B cell (primary cell): ENCODE measurements at regions not wholly inside any gene's neighbourhood (a gene's known extent, or its start where the extent isn't known, plus 50 kb on each side); places are given as distances from the start of the nearest gene placed in this dataset.

Source experiments
- ATAC-seq: fragments of 200-7000 bp; cut with Tn5 transposase; one replicate; pipeline ENCODE4 v1.10.0; 2021; ENCODE audit warnings: low read depth, mild to moderate bottlenecking, moderate number of reproducible peaks, moderate library complexity
- CTCF ChIA-PET: fragments of 350-600 bp; sonication (Branson Sonifier 250); formaldehyde crosslinking; loops from one replicate; lab custom pipeline; 2021; ENCODE audit warnings: antibody characterized with exemption, inconsistent platforms; lab: Charles Lee
- POLR2A ChIA-PET: fragments of 350-600 bp; sonication (Branson Sonifier 250); formaldehyde crosslinking; loops from one replicate; lab custom pipeline; 2021; ENCODE audit warnings: antibody characterized with exemption; lab: Charles Lee
- DNase-seq: peaks from one replicate; pipeline ENCODE4 v3.0.0; 2013
- H2AFZ ChIP-seq: 2 replicates; pipeline ENCODE4 v1.6.1; 2012; ENCODE audit warnings: mild to moderate bottlenecking, low read depth, low read length; ENCODE audit not compliant: insufficient read depth, poor library complexity, severe bottlenecking
- H3K27ac ChIP-seq, 2 donors: 1 replicate in 1 of 2; 2 replicates in 1 of 2; pipeline ENCODE4 v1.5.1; 2012 to 2013; ENCODE audit warnings: low read length in 2 of 2, mild to moderate bottlenecking in 2 of 2, moderate library complexity in 1 of 2
- H3K27me3 ChIP-seq, 4 experiments: fragments of 200-600 bp in 1 of 4; sonication (generic) in 1 of 4; replicated peaks in 1 of 4; 1 replicate in 2 of 4; 2 replicates in 2 of 4; pipeline versions ENCODE4 v1.6.1 to v1.7.0; 2013 to 2016; ENCODE audit warnings: low read length in 3 of 4, mild to moderate bottlenecking in 2 of 4, mixed read lengths in 1 of 4, moderate library complexity in 1 of 4; ENCODE audit not compliant: insufficient read depth in 4 of 4, control insufficient read depth in 3 of 4; ENCODE audit errors: control extremely low read depth in 1 of 4
- H3K36me3 ChIP-seq, 2 experiments: replicated peaks in 1 of 2; 1 replicate in 1 of 2; 2 replicates in 1 of 2; pipeline versions ENCODE4 v1.6.1 to v1.7.1; 2013; ENCODE audit warnings: low read length in 1 of 2; ENCODE audit not compliant: insufficient read depth in 2 of 2, control insufficient read depth in 1 of 2; ENCODE audit errors: control extremely low read depth in 1 of 2, extremely low read depth in 1 of 2
- H3K4me1 ChIP-seq, 2 donors: fragments of 200-600 bp in 1 of 2; sonication (generic) in 1 of 2; 1 replicate in 1 of 2; 2 replicates in 1 of 2; pipeline versions ENCODE4 v1.5.1 to v1.6.1; 2013 to 2017; ENCODE audit warnings: low read length in 2 of 2; ENCODE audit not compliant: control insufficient read depth in 2 of 2, insufficient read depth in 2 of 2
- H3K4me2 ChIP-seq: replicated peaks from 2 replicates; pipeline ENCODE3; 2012; ENCODE audit warnings: mild to moderate bottlenecking, low read depth, low read length; ENCODE audit not compliant: poor library complexity, severe bottlenecking
- H3K4me3 ChIP-seq, 5 experiments: fragments of 200-600 bp in 1 of 5; sonication (generic) in 1 of 5; 1 replicate in 3 of 5; 2 replicates in 2 of 5; pipeline versions ENCODE4 v1.5.1 to v1.7.0; 2011 to 2016; ENCODE audit warnings: low read length in 4 of 5, mild to moderate bottlenecking in 4 of 5, low read depth in 2 of 5, control low read depth in 1 of 5, moderate library complexity in 1 of 5; ENCODE audit not compliant: insufficient read depth in 1 of 5; ENCODE audit errors: control extremely low read depth in 1 of 5, extremely low read depth in 1 of 5
- H3K79me2 ChIP-seq: fragments of 200-600 bp; sonication (generic); one replicate; pipeline ENCODE4 v1.6.0; 2016; ENCODE audit warnings: low read length; ENCODE audit not compliant: control insufficient read depth, insufficient read depth
- H3K9ac ChIP-seq: fragments of 200-600 bp; sonication (generic); 2 replicates; pipeline ENCODE4 v1.6.1; 2017; ENCODE audit warnings: mild to moderate bottlenecking, low read length, moderate library complexity
- H3K9me3 ChIP-seq, 3 donors: one replicate each; pipeline versions ENCODE4 v1.6.1 to v1.7.1; 2013; ENCODE audit warnings: low read length in 2 of 3; ENCODE audit not compliant: control insufficient read depth in 2 of 3, insufficient read depth in 1 of 3; ENCODE audit errors: control extremely low read depth in 1 of 3
- H4K20me1 ChIP-seq: 2 replicates; pipeline ENCODE4 v1.6.0; 2012; ENCODE audit warnings: mild to moderate bottlenecking, low read length; ENCODE audit not compliant: insufficient read depth, control insufficient read depth, poor library complexity, severe bottlenecking
- H3K27ac Mint-ChIP-seq: one replicate; pipeline ENCODE4 v1.8.0; 2021; ENCODE audit warnings: mixed read lengths
- H3K27me3 Mint-ChIP-seq: one replicate; pipeline ENCODE4 v1.8.0; 2021; ENCODE audit warnings: mixed read lengths
- H3K4me1 Mint-ChIP-seq: one replicate; pipeline ENCODE4 v1.8.0; 2021; ENCODE audit warnings: mixed read lengths
- H3K4me3 Mint-ChIP-seq: one replicate; pipeline ENCODE4 v1.8.0; 2021; ENCODE audit warnings: mixed read lengths
- H3K9me3 Mint-ChIP-seq: one replicate; pipeline ENCODE4 v1.8.0; 2022; ENCODE audit warnings: mixed read lengths; ENCODE audit not compliant: insufficient read depth
- CTCF ChIP-seq: fragments of 200-600 bp; IDR thresholded peaks from one replicate; pipeline ENCODE4 v1.8.0; 2022; ENCODE audit warnings: antibody characterized with exemption, mild to moderate bottlenecking
- EZH2 ChIP-seq: IDR thresholded peaks from 2 replicates; pipeline ENCODE4 v1.6.1; 2012; ENCODE audit warnings: borderline replicate concordance, low read depth, mild to moderate bottlenecking, moderate library complexity, low read length; ENCODE audit not compliant: insufficient read depth, poor library complexity, severe bottlenecking
- WGBS: methylation state at CpG from one replicate; pipeline ENCODE4 v1.1.5; 2013; ENCODE audit warnings: missing lambda C conversion rate; ENCODE audit not compliant: insufficient coverage; 5-methylcytosine and 5-hydroxymethylcytosine counted together
- intact Hi-C: fragments of 100-400 bp; cut with micrococcal nuclease; formaldehyde crosslinking; loops from one replicate; pipeline ENCODE4 v1.10.0; 2022

- Histone ChIP-seq H3K36me3 (no peaks in the 10 kb centered on the region), H3K27ac (no peak overlapping the region), H3K9me3 (no peaks in the 10 kb centered on the region), H3K9ac (no peak overlapping the region), H3K4me1 (no peaks in the 10 kb centered on the region), H3K27me3 (no peaks in the 10 kb centered on the region), H4K20me1 (no peaks in the 10 kb centered on the region), H2AFZ (no peak overlapping the region), H3K79me2 (no peaks in the 10 kb centered on the region), H3K4me3 (no peak overlapping the region), H3K4me2 (no peak overlapping the region)
- Mint-ChIP-seq H3K27me3 (no peaks in the 10 kb centered on the region), H3K4me1 (no peaks in the 10 kb centered on the region), H3K27ac (no peak overlapping the region), H3K4me3 (no peak overlapping the region), H3K9me3 (peaks cover 3% of the 10 kb centered on the region)
- ATAC-seq (no peak), DNase-seq (no peak)
- intact Hi-C loops, result no loop called here
- WGBS, result 100% methylated on average over 1 of the region's 1 CpG
- CTCF ChIA-PET, result no interaction called here
- TF ChIP-seq CTCF (no peak), EZH2 (no peak)
- POLR2A ChIA-PET, result no interaction called here
These were observed 219.6 kb upstream of the POU1F1 start for GRCh38 chr3:87495938-87496337.

- Histone ChIP-seq H4K20me1 (no peaks in the 10 kb centered on the region), H3K9ac (no peak overlapping the region), H3K27ac (no peak overlapping the region), H3K79me2 (no peaks in the 10 kb centered on the region), H3K4me3 (no peak overlapping the region), H3K4me1 (no peaks in the 10 kb centered on the region), H3K4me2 (no peak overlapping the region), H2AFZ (no peak overlapping the region), H3K36me3 (no peaks in the 10 kb centered on the region), H3K27me3 (no peaks in the 10 kb centered on the region), H3K9me3 (no peaks in the 10 kb centered on the region)
- POLR2A ChIA-PET, result no interaction called here
- WGBS, result 78% methylated on average over 1 of the region's 1 CpG
- Mint-ChIP-seq H3K9me3 (peaks cover 3% of the 10 kb centered on the region), H3K4me1 (no peaks in the 10 kb centered on the region), H3K27ac (no peak overlapping the region), H3K27me3 (no peaks in the 10 kb centered on the region), H3K4me3 (no peak overlapping the region)
- TF ChIP-seq EZH2, result no peak
- no peak for TF ChIP-seq CTCF
- intact Hi-C loops, result no loop called here
- DNase-seq, result no peak
- CTCF ChIA-PET, result no interaction called here
- ATAC-seq, result no peak
These were observed 217.9 kb upstream of the POU1F1 start for GRCh38 chr3:87494264-87494663.
